SU-DHL-6 (cell line): ENCODE measurements at regions not wholly inside any gene's neighbourhood (a gene's known extent, or its start where the extent isn't known, plus 50 kb on each side); places are given as distances from the start of the nearest gene placed in this dataset.

Experiments used
- H2AFZ ChIP-seq: fragments of 200-600 bp; sonication (generic); 2 replicates; pipeline ENCODE4 v1.6.1; 2014; ENCODE audit warnings: low read depth, mild to moderate bottlenecking, moderate library complexity, mixed read lengths, antibody characterized with exemption, low read length; ENCODE audit not compliant: severe bottlenecking
- H3F3A ChIP-seq: fragments of 200-600 bp; shearing (Covaris generic); 2 replicates; pipeline ENCODE4 v1.6.0; 2016; ENCODE audit warnings: antibody characterized with exemption, mild to moderate bottlenecking; ENCODE audit not compliant: insufficient read depth
- H3K27ac ChIP-seq: fragments of 200-600 bp; sonication (generic); 2 replicates; pipeline ENCODE4 v1.5.1; 2016; ENCODE audit warnings: low read depth, mild to moderate bottlenecking, low read length, moderate library complexity, mixed read lengths
- H3K27me3 ChIP-seq: fragments of 200-600 bp; sonication (generic), shearing (Covaris generic); 2 replicates; pipeline ENCODE4 v1.6.0; 2014; ENCODE audit warnings: mild to moderate bottlenecking, low read length
- H3K36me3 ChIP-seq: fragments of 200-600 bp; sonication (generic); 2 replicates; pipeline ENCODE4 v1.6.1; 2014; ENCODE audit warnings: mild to moderate bottlenecking, low read length, mixed read lengths
- H3K4me2 ChIP-seq: fragments of 300-600, 200-600 bp; shearing (Covaris generic), sonication (generic); 2 replicates; pipeline ENCODE4 v1.6.0; 2014; ENCODE audit warnings: low read length, low read depth, mild to moderate bottlenecking; ENCODE audit not compliant: poor library complexity, severe bottlenecking
- H3K4me3 ChIP-seq: fragments of 200-600 bp; sonication (generic); 2 replicates; pipeline ENCODE4 v1.5.1; 2014; ENCODE audit warnings: antibody characterized with exemption, low read length, mild to moderate bottlenecking, mixed read lengths; ENCODE audit not compliant: insufficient read depth, poor library complexity, severe bottlenecking
- H3K79me2 ChIP-seq: fragments of 200-600 bp; sonication (generic); 2 replicates; pipeline ENCODE4 v1.6.1; 2014; ENCODE audit warnings: mild to moderate bottlenecking, low read length, moderate library complexity; ENCODE audit not compliant: insufficient read depth
- H3K9ac ChIP-seq: fragments of 200-600 bp; sonication (generic); 2 replicates; pipeline ENCODE4 v1.7.0; 2014; ENCODE audit warnings: mild to moderate bottlenecking, low read length
- H3K9me2 ChIP-seq: fragments of 200-600 bp; sonication (generic); replicated peaks from 2 replicates; pipeline ENCODE4 v1.6.1; 2014; ENCODE audit warnings: low read length; ENCODE audit not compliant: insufficient read depth
- H3K9me3 ChIP-seq: fragments of 200-600 bp; sonication (generic); 2 replicates; pipeline ENCODE4 v1.6.1; 2014; ENCODE audit warnings: low read length, mixed read lengths; ENCODE audit not compliant: insufficient read depth
- H4K20me1 ChIP-seq: fragments of 200-600 bp; sonication (generic); 2 replicates; pipeline ENCODE4 v1.6.1; 2014; ENCODE audit warnings: low read depth, mild to moderate bottlenecking, antibody characterized with exemption, low read length, moderate library complexity, mixed read lengths
- EZH2phosphoT487 ChIP-seq: fragments of 200-600 bp; sonication (generic), shearing (Covaris generic); conservative IDR thresholded peaks from 2 replicates; pipeline ENCODE4 v1.6.1; 2018; ENCODE audit warnings: mild to moderate bottlenecking, antibody characterized with exemption, low read length, moderate library complexity, mixed read lengths
- TF ChIP-seq, protein P1 (sequence below): fragments of 200-600 bp; sonication (generic); IDR thresholded peaks from one replicate; pipeline ENCODE4 v1.5.1; 2017; ENCODE audit warnings: antibody characterized with exemption, mild to moderate bottlenecking, low read length, moderate library complexity; ENCODE audit not compliant: insufficient read depth, poor library complexity, severe bottlenecking

DNA sequence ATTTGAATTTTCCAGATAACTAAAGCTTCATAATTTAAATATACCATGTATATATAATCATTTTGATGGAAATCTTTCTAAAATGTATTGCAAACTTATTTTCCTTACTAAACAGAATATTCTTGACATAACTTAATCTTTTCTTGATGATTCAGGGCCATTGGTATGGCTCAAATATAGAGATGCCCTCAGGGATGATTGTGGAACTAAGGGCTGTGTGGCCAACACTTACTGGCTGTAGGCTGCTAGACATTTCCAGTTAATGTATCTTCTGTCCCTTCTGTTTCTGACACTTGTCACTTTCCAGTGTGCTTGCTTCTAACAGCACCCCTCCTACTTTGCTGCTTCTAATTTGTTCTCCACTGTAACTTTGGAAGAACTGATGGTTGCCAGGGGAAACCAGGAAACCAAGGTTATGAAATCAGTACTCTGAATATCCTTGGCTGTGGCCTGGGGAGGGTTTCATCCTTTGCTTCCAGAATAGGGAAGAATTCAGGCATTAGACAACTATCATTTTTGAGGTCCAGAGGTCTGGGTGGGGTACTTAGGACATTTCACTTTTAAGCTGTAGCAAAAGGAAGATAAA lies 697.2 kb downstream of the ETS1 start:
- no peak overlapping the region for H3K27ac ChIP-seq
- no peaks in the 10 kb centered on the region for H3K9me3 ChIP-seq
- no peak overlapping the region for H3K4me3 ChIP-seq
- H3K4me2 ChIP-seq, result no peak overlapping the region
- H3K36me3 ChIP-seq, result no peaks in the 10 kb centered on the region
- H2AFZ ChIP-seq, result no peak overlapping the region
- TF ChIP-seq, protein P1, sequence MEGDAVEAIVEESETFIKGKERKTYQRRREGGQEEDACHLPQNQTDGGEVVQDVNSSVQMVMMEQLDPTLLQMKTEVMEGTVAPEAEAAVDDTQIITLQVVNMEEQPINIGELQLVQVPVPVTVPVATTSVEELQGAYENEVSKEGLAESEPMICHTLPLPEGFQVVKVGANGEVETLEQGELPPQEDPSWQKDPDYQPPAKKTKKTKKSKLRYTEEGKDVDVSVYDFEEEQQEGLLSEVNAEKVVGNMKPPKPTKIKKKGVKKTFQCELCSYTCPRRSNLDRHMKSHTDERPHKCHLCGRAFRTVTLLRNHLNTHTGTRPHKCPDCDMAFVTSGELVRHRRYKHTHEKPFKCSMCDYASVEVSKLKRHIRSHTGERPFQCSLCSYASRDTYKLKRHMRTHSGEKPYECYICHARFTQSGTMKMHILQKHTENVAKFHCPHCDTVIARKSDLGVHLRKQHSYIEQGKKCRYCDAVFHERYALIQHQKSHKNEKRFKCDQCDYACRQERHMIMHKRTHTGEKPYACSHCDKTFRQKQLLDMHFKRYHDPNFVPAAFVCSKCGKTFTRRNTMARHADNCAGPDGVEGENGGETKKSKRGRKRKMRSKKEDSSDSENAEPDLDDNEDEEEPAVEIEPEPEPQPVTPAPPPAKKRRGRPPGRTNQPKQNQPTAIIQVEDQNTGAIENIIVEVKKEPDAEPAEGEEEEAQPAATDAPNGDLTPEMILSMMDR, result no peak
- TF ChIP-seq EZH2phosphoT487, result no peak
- no peaks in the 10 kb centered on the region for H3K9me2 ChIP-seq
- H4K20me1 ChIP-seq, result no peaks in the 10 kb centered on the region
- H3K9ac ChIP-seq, result no peak overlapping the region
- H3K79me2 ChIP-seq, result no peaks in the 10 kb centered on the region
- no peaks in the 10 kb centered on the region for H3K27me3 ChIP-seq
- no peaks in the 10 kb centered on the region for H3F3A ChIP-seq

DNA sequence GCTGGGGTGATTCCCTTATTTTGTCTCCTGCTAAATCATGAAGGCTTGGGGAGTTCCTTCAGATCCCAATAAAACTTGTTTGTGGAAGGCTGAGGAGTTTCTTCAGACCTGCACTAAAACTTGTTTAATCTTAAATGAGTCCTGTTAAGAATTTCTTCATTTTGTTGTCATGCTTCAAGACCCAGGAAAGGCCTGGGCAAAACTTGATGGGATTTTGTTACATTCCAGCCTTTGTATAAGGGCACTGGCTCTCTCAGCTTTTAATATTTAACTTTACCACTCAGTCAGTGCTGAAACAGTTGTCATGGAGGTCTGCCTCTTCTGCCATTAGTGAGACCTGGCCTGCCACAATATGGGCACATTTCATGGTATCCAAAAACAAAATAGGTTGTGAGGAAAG lies 699.0 kb downstream of the ETS1 start:
- Histone ChIP-seq H4K20me1 (no peaks in the 10 kb centered on the region), H3F3A (no peaks in the 10 kb centered on the region), H3K4me3 (no peak overlapping the region), H3K4me2 (no peak overlapping the region), H3K79me2 (no peaks in the 10 kb centered on the region), H2AFZ (no peak overlapping the region), H3K9me2 (no peaks in the 10 kb centered on the region), H3K27me3 (no peaks in the 10 kb centered on the region), H3K9ac (no peak overlapping the region), H3K27ac (no peak overlapping the region), H3K36me3 (no peaks in the 10 kb centered on the region), H3K9me3 (no peaks in the 10 kb centered on the region)
- TF ChIP-seq EZH2phosphoT487, result no peak
- TF ChIP-seq, protein P1, result no peak

DNA sequence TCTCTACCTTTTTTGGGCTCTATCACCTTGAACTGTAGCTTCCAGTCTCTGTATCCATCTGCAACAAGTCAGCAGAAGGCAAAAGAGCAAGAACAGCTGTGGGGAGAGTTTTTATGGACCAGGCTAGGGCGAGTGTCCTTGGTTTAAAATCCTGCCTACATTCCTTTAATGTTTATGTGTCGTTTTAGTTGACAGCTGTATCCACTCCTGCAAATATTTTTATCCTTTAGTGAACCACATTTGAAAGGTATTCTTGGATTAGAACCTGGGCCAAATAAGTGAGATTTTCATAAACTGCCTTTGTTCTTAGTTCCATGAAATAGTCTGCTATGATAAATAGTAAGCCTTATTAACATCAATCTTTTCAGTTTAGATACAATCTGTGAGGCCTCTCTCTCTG lies 712.2 kb downstream of the ETS1 start:
- no peak overlapping the region for H3K4me2 ChIP-seq
- no peak overlapping the region for H3K9ac ChIP-seq
- no peaks in the 10 kb centered on the region for H3K9me3 ChIP-seq
- H3F3A ChIP-seq, result no peaks in the 10 kb centered on the region
- H3K36me3 ChIP-seq, result no peaks in the 10 kb centered on the region
- TF ChIP-seq, protein P1, result no peak
- no peaks in the 10 kb centered on the region for H3K9me2 ChIP-seq
- no peak overlapping the region for H2AFZ ChIP-seq
- H4K20me1 ChIP-seq, result no peaks in the 10 kb centered on the region
- no peaks in the 10 kb centered on the region for H3K79me2 ChIP-seq
- H3K4me3 ChIP-seq, result no peak overlapping the region
- H3K27ac ChIP-seq, result no peak overlapping the region
- H3K27me3 ChIP-seq, result no peaks in the 10 kb centered on the region
